CD4-positive, alpha-beta T cell treated with Interleukin-4 for 4 hours (primary cell): ENCODE measurements at regions not wholly inside any gene's neighbourhood (a gene's known extent, or its start where the extent isn't known, plus 50 kb on each side); places are given as distances from the start of the nearest gene placed in this dataset.
"Not testable (repeated sequence)": the region's sequence is repeated elsewhere in the genome, so short reads cannot be mapped to it uniquely, and the experiment has no call there.

Experiments used
- DNase-seq: peaks from one replicate; pipeline ENCODE4 v3.0.0-alpha.2; 2020

GRCh38 chr21:18567770-18568169 lies 164.2 kb upstream of the TMPRSS15 start:
- not testable (repeated sequence) for DNase-seq

GRCh38 chr21:18588001-18588662 lies 184.5 kb upstream of the TMPRSS15 start:
- DNase-seq: no peak

GRCh38 chr21:18601146-18601545 lies 197.6 kb upstream of the TMPRSS15 start:
- DNase-seq: no peak

- DNase-seq: no peak
These were observed 199.1 kb upstream of the TMPRSS15 start for GRCh38 chr21:18602711-18603110.

DNA sequence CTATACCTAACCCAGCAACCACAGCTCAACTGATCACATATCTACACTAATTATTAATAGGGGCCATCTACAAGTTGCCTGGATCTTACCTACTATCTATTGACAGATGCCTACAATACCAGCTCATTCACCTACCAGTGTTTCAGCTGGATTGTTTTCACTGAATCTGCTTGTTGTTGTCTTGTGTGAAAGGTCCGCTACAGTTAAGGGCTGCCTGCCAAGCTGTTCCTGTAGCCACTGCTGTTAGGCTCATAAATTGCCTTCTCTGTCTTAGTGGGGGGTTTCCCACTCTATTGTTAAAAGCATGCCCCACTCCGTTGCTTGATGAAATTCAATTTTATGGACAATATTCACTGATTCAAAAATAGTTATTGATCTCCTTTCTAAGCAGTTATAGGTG lies 199.7 kb upstream of the TMPRSS15 start:
- DNase-seq: no peak

- no peak for DNase-seq
These were observed 200.4 kb upstream of the TMPRSS15 start for GRCh38 chr21:18603980-18604379.

GRCh38 chr21:18608226-18608625 lies 204.6 kb upstream of the TMPRSS15 start:
- no peak for DNase-seq

DNA sequence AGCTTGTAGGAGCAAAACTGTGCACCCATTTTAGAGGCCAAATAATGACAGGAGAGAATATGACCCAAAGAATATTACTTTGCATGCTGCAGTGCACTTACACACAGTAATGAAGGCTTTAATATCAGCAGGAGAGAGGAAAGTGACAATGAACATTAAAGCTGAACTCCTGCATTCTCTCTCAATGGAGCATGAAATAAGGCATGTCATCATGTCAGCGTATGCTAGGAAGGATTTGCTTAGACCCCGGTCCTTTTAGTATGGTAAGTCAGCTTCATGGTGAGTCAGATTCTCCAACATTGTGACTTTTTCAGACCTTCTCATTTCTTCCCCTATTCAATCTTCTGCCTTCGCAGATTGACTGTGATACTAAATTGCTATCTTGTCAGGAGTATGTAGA lies 210.7 kb upstream of the TMPRSS15 start:
- DNase-seq: no peak

GRCh38 chr21:18617291-18617690 lies 213.7 kb upstream of the TMPRSS15 start:
- DNase-seq: no peak

GRCh38 chr21:18620436-18620835 lies 216.9 kb upstream of the TMPRSS15 start:
- DNase-seq: no peak

GRCh38 chr21:18622383-18622782 lies 218.8 kb upstream of the TMPRSS15 start:
- no peak for DNase-seq

- DNase-seq: no peak
These were observed 226.9 kb upstream of the TMPRSS15 start for GRCh38 chr21:18630446-18630845.

GRCh38 chr21:18636897-18637296 lies 233.3 kb upstream of the TMPRSS15 start:
- no peak for DNase-seq

DNA sequence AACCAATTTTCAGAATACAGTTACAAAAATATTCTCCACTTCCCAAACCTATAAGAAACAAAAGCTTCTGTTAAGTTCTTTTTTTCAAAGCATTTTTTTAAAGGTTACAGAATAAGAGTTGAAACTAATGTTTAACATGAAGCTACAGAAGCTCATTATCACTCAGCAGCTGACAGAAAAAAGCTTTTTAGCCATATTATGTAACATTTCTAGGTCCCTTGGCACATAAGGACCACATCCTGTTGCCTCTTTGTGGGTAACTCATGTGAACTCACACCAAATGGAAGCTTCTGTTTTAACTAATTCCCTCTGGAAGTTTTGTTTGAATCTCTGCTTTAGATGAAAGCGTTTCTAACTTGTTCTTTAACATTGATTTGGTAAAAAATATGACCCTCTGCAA lies 242.5 kb upstream of the TMPRSS15 start:
- DNase-seq: no peak

- DNase-seq: no peak
These were observed 252.3 kb upstream of the TMPRSS15 start for GRCh38 chr21:18655931-18656330.

GRCh38 chr21:18661842-18662241 lies 258.3 kb upstream of the TMPRSS15 start:
- DNase-seq: no peak

- DNase-seq: no peak
These were observed 260.1 kb upstream of the TMPRSS15 start for GRCh38 chr21:18663663-18664062.

DNA sequence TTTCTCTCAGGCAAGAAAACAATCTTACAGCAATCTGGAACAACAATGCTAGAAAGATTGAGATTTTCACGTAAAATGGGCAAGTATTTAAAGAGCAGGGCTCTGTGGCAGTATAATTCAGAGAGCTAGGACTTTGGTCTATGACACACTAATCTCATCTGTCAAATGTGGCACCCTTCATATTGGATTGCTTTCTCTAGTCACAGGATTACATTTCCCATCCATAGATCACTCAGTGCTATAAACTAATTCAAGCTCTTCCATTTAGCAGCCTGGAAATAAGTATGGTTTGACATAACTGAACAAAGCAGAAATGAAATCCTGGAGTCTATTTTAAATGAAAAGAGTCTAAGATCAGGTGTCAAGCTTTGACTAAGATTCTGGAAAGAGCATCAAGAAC lies 263.1 kb upstream of the TMPRSS15 start:
- no peak for DNase-seq

GRCh38 chr21:18673789-18674188 lies 270.2 kb upstream of the TMPRSS15 start:
- no peak for DNase-seq

GRCh38 chr21:18677632-18678031 lies 274.0 kb upstream of the TMPRSS15 start:
- no peak for DNase-seq

DNA sequence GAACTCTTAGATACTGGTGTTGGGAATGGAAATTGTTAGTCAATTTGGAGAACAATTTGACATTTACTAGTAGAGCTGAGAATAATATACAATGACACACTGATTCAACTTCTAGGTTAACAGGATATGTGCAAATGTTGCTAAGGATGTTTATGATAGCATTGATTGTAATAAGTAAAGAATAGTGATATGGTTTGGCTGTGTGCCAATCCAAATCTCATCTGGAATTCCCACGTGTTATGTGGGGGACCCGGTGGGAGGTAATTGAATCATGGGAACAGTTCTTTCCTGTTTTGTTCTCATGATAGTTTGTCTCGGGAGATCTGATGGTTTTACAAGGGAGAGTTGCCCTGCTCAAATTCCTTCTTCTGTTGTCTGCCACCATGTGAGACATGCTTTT lies 302.4 kb upstream of the TMPRSS15 start:
- DNase-seq: no peak

- DNase-seq: no peak
These were observed 308.1 kb upstream of the TMPRSS15 start for GRCh38 chr21:18711662-18712061.

DNA sequence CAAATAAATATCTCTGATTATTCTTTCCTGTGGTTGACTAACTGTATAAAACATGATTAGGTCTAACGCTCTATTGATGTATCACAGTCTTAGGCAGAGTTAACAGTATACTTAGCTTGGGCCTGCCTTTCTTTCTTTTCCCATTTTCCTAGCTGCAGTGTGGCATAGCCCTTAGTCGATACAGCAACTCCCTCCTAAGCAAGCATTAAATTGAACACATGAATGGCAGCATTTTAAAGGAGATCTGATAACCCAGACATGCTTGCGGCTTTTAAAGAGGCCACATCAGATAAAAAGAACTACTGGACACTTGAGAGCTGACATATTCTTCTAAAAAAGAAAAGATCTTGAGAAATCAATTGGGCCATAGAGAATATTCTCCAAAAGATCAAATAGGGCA lies 312.0 kb upstream of the TMPRSS15 start:
- DNase-seq: no peak

GRCh38 chr21:18716578-18717138 lies 313.1 kb upstream of the TMPRSS15 start:
- DNase-seq: no peak

DNA sequence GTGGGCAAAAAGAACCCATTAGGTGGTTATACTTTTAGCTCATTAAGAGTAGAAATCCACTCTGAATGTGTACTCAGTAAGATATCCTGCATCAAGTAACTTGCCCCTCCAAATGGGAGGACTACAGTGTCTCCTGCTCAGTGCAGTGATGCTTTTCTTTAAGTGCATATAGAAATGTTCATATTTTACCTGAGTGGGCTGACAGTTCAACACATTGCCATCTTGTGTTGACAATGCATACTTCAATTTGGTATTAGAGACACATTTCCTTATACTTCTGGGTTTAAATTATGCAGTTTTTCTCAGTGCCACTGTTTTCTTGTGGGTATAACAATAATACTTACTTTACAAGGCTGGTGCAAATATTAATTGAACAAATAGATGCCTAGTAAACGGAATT lies 318.6 kb upstream of the TMPRSS15 start:
- DNase-seq: no peak
